Stomach (tissue), 4 donors: ENCODE measurements at regions not wholly inside any gene's neighbourhood (a gene's known extent, or its start where the extent isn't known, plus 50 kb on each side); places are given as distances from the start of the nearest gene placed in this dataset.

Source experiments
- EP300 ChIP-seq: sonication (generic); formaldehyde crosslinking; IDR thresholded peaks from one replicate; pipeline ENCODE4 v1.6.1; 2017; ENCODE audit warnings: antibody characterized with exemption
- POLR2AphosphoS5 ChIP-seq, 3 donors: sonication (generic); formaldehyde crosslinking; IDR thresholded peaks; one replicate each; pipeline ENCODE4 v1.6.1; 2016; ENCODE audit warnings: antibody characterized with exemption in 3 of 3
- TF ChIP-seq, protein P1 (sequence below), 7 experiments: fragments of 450-650 bp in 4 of 7; fragments of 200-600 bp in 3 of 7; sonication (generic) in 3 of 7; IDR thresholded peaks; one replicate each; pipeline ENCODE4 v1.5.1; 2016 to 2019; ENCODE audit warnings: antibody characterized with exemption in 7 of 7, control low read depth in 2 of 7, mild to moderate bottlenecking in 1 of 7

DNA sequence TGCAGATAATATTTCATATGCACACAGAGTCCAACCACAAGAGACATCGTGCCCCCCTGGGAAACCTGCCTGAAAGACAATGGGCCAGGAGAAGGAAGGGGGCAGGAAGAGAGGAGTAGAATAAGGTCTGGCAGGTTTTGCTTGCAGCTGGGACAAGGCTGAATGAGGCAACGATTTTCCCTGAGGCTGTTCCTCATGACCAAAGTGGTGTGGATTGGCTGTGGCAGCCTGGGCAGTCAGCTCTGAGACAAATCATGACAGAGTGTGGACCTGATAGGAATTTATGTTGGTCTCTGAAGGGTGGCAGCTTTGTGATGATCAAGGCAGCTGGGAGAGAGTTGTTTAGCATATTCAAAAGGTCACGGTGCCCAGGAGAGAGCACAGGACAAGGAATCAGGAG lies 119.3 kb downstream of the NMUR2 start:
- TF ChIP-seq, protein P1, sequence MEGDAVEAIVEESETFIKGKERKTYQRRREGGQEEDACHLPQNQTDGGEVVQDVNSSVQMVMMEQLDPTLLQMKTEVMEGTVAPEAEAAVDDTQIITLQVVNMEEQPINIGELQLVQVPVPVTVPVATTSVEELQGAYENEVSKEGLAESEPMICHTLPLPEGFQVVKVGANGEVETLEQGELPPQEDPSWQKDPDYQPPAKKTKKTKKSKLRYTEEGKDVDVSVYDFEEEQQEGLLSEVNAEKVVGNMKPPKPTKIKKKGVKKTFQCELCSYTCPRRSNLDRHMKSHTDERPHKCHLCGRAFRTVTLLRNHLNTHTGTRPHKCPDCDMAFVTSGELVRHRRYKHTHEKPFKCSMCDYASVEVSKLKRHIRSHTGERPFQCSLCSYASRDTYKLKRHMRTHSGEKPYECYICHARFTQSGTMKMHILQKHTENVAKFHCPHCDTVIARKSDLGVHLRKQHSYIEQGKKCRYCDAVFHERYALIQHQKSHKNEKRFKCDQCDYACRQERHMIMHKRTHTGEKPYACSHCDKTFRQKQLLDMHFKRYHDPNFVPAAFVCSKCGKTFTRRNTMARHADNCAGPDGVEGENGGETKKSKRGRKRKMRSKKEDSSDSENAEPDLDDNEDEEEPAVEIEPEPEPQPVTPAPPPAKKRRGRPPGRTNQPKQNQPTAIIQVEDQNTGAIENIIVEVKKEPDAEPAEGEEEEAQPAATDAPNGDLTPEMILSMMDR (IDR thresholded peaks at IDR 0.05): no peak
- TF ChIP-seq POLR2AphosphoS5 (IDR thresholded peaks at IDR 0.05) (no peak), EP300 (no peak)
